Panc1 (cell line): ENCODE measurements at regions not wholly inside any gene's neighbourhood (a gene's known extent, or its start where the extent isn't known, plus 50 kb on each side); places are given as distances from the start of the nearest gene placed in this dataset.

Experiments
- ATAC-seq: fragments of 200-7000 bp; cut with Tn5 transposase; 2 replicates; pipeline ENCODE4 v1.9.1; 2020; ENCODE audit warnings: mild to moderate bottlenecking, moderate library complexity
- BruUV-seq: library from RNA; stranded (reverse); fragments of 400-500 nt; replicated peaks from 2 replicates; lab custom pipeline; 2021; lab: Mats Ljungman, UMichigan
- CTCF ChIA-PET: fragments of 300-600 bp; sonication (Branson Sonifier 250); formaldehyde crosslinking; loops from one replicate; lab custom pipeline; 2022; ENCODE audit warnings: antibody characterized with exemption; lab: Charles Lee
- POLR2A ChIA-PET: fragments of 300-600 bp; sonication (Branson Sonifier 250); formaldehyde crosslinking; loops from one replicate; lab custom pipeline; 2022; ENCODE audit warnings: antibody characterized with exemption; lab: Charles Lee
- DNase-seq: peaks from one replicate; pipeline ENCODE4 v3.0.0-alpha.2; 2010; ENCODE audit warnings: low read depth, low spot score
- H3K27ac ChIP-seq: 2 replicates; pipeline ENCODE4 v1.5.1; 2011; ENCODE audit warnings: mild to moderate bottlenecking, low read length, inconsistent platforms
- H3K27me3 ChIP-seq: fragments of 200-500 bp; sonication (Bioruptor generic); 2 replicates; pipeline ENCODE4 v1.6.0; 2014; ENCODE audit warnings: low read length, inconsistent platforms; ENCODE audit not compliant: control insufficient read depth, insufficient read depth
- H3K36me3 ChIP-seq: fragments of 200-500 bp; sonication (Bioruptor generic); 2 replicates; pipeline ENCODE4 v1.5.1; 2014; ENCODE audit warnings: inconsistent platforms, mild to moderate bottlenecking, low read length, moderate library complexity; ENCODE audit not compliant: control insufficient read depth, insufficient read depth
- H3K4me1 ChIP-seq: 2 replicates; pipeline ENCODE4 v1.5.1; 2011; ENCODE audit warnings: inconsistent platforms, mild to moderate bottlenecking, low read length, moderate library complexity; ENCODE audit not compliant: control insufficient read depth, insufficient read depth
- H3K4me3 ChIP-seq, 2 experiments: 2 replicates each; pipeline ENCODE4 v1.5.1; 2011 to 2012; ENCODE audit warnings: low read depth in 2 of 2, low read length in 2 of 2, mild to moderate bottlenecking in 2 of 2, inconsistent platforms in 1 of 2, moderate library complexity in 1 of 2
- H3K9me3 ChIP-seq: fragments of 200-500 bp; sonication (Bioruptor generic); 2 replicates; pipeline ENCODE4 v1.5.1; 2014; ENCODE audit warnings: low read depth, mild to moderate bottlenecking, inconsistent platforms, low read length, moderate library complexity; ENCODE audit not compliant: control insufficient read depth, insufficient read depth
- POLR2AphosphoS5 ChIP-seq: IDR thresholded peaks from 2 replicates; pipeline ENCODE4 v1.6.1; 2012; ENCODE audit warnings: mild to moderate bottlenecking, low read depth, low read length, moderate library complexity
- SIN3A ChIP-seq: IDR thresholded peaks from 2 replicates; pipeline ENCODE4 v1.6.1; 2012; ENCODE audit warnings: low read depth, mild to moderate bottlenecking, low read length, moderate library complexity, borderline replicate concordance; ENCODE audit not compliant: insufficient read depth
- TCF7L2 ChIP-seq: IDR thresholded peaks from 2 replicates; pipeline ENCODE4 v1.6.1; 2011; ENCODE audit warnings: mild to moderate bottlenecking, low read depth, low read length, inconsistent platforms
- in situ Hi-C: cut with HindIII; loops from 2 replicates; pipeline ENCODE4 v1.10.0; 2016; ENCODE audit warnings: low sequenced_read_pairs, low pct_unique_long_range_greater_than_20kb
- intact Hi-C: fragments of 100-400 bp; cut with micrococcal nuclease; formaldehyde crosslinking; loops from one replicate; pipeline ENCODE4 v1.10.0; 2022; ENCODE audit not compliant: unreplicated experiment
- TF ChIP-seq, protein P1 (sequence below), 2 experiments: IDR thresholded peaks; 2 replicates each; pipeline ENCODE4 v1.6.1; 2011 to 2012; ENCODE audit warnings: low read depth in 2 of 2, control low read depth in 1 of 2, low read length in 1 of 2, mild to moderate bottlenecking in 1 of 2, moderate library complexity in 1 of 2; ENCODE audit not compliant: insufficient read depth in 1 of 2
- TF ChIP-seq, protein P2 (sequence below): fragments of 450-650 bp; IDR thresholded peaks from 2 replicates; pipeline ENCODE4 v1.5.1; 2017; ENCODE audit warnings: mild to moderate bottlenecking

DNA sequence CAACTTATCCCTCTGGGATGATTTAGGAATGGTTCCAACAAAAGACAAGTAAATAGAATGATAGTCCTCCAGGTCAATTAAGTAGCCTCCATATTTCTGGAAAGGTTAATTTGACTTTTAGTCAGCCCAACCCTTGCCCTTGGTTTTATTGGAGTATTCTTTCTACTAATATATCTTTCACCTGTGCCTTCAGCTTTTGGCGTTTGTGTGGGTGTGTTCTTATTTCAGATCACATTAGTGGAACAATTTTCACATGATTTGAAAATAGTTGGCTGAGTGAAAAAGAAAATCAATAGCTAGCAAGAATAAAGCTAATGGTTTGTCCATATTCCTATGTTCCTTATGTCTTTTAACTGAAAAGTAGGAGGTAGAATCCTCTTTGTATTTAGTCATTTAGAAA is 239.6 kb upstream of the SGK1 start:
- DNase-seq (no peak), ATAC-seq (no peak)
- Histone ChIP-seq H3K4me3 (no peak overlapping the region), H3K4me1 (no peaks in the 10 kb centered on the region), H3K36me3 (no peaks in the 10 kb centered on the region; the same call in 1 of the 2 replicates), H3K9me3 (no peaks in the 10 kb centered on the region; the same call in 1 of the 2 replicates), H3K27me3 (no peaks in the 10 kb centered on the region), H3K27ac (no peak overlapping the region)
- in situ Hi-C loops: no loop called here
- BruUV-seq: no TSS peak
- ChIA-PET CTCF (interaction anchor here (0.5 kb wide), 1 partner anchor 364 kb away, joined by 3 read pairs; no protein-coding TSS in a partner anchor), POLR2A (no interaction called here)
- intact Hi-C loops: no loop called here
- TF ChIP-seq TCF7L2 (no peak), POLR2AphosphoS5 (no peak), SIN3A (no peak)
- TF ChIP-seq, protein P1, sequence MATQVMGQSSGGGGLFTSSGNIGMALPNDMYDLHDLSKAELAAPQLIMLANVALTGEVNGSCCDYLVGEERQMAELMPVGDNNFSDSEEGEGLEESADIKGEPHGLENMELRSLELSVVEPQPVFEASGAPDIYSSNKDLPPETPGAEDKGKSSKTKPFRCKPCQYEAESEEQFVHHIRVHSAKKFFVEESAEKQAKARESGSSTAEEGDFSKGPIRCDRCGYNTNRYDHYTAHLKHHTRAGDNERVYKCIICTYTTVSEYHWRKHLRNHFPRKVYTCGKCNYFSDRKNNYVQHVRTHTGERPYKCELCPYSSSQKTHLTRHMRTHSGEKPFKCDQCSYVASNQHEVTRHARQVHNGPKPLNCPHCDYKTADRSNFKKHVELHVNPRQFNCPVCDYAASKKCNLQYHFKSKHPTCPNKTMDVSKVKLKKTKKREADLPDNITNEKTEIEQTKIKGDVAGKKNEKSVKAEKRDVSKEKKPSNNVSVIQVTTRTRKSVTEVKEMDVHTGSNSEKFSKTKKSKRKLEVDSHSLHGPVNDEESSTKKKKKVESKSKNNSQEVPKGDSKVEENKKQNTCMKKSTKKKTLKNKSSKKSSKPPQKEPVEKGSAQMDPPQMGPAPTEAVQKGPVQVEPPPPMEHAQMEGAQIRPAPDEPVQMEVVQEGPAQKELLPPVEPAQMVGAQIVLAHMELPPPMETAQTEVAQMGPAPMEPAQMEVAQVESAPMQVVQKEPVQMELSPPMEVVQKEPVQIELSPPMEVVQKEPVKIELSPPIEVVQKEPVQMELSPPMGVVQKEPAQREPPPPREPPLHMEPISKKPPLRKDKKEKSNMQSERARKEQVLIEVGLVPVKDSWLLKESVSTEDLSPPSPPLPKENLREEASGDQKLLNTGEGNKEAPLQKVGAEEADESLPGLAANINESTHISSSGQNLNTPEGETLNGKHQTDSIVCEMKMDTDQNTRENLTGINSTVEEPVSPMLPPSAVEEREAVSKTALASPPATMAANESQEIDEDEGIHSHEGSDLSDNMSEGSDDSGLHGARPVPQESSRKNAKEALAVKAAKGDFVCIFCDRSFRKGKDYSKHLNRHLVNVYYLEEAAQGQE (IDR thresholded peaks at IDR 0.05; ENCODE audit: insufficient read depth in 1 of 2, low read depth in 2 of 2, low read length in 1 of 2): no peak
- TF ChIP-seq, protein P2, sequence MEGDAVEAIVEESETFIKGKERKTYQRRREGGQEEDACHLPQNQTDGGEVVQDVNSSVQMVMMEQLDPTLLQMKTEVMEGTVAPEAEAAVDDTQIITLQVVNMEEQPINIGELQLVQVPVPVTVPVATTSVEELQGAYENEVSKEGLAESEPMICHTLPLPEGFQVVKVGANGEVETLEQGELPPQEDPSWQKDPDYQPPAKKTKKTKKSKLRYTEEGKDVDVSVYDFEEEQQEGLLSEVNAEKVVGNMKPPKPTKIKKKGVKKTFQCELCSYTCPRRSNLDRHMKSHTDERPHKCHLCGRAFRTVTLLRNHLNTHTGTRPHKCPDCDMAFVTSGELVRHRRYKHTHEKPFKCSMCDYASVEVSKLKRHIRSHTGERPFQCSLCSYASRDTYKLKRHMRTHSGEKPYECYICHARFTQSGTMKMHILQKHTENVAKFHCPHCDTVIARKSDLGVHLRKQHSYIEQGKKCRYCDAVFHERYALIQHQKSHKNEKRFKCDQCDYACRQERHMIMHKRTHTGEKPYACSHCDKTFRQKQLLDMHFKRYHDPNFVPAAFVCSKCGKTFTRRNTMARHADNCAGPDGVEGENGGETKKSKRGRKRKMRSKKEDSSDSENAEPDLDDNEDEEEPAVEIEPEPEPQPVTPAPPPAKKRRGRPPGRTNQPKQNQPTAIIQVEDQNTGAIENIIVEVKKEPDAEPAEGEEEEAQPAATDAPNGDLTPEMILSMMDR: no peak

DNA sequence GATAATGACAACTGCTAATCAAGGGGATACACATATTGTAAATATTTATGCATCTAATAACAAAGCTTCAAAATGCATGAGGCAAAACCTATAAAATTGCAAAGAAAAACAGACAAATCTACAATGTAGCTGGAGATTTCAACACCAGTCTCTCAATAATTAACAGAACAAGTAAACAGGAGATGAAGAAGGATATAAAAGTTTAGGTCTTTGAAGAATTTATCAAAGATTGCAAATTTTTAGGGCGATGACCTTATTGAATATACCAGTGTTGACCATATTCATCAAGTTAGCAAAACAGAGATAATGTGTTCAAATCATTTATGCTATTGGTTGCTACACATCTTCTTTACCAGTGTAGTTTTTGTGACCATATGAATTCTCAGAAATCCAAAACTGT is 237.8 kb upstream of the SGK1 start:
- Histone ChIP-seq H3K4me3 (no peak overlapping the region), H3K27ac (no peak overlapping the region), H3K27me3 (no peaks in the 10 kb centered on the region), H3K36me3 (no peaks in the 10 kb centered on the region; the same call in 1 of the 2 replicates), H3K9me3 (no peaks in the 10 kb centered on the region; the same call in 1 of the 2 replicates), H3K4me1 (no peaks in the 10 kb centered on the region)
- no TSS peak for BruUV-seq
- no peak for DNase-seq
- in situ Hi-C loops (no loop called here), intact Hi-C loops (no loop called here)
- POLR2A ChIA-PET: no interaction called here
- ATAC-seq: no peak
- no peak for TF ChIP-seq SIN3A
- TF ChIP-seq, protein P2: no peak
- TF ChIP-seq, protein P1 (IDR thresholded peaks at IDR 0.05; ENCODE audit: insufficient read depth in 1 of 2, low read depth in 2 of 2, low read length in 1 of 2): no peak
- TF ChIP-seq TCF7L2: no peak
- no peak for TF ChIP-seq POLR2AphosphoS5
- CTCF ChIA-PET: no interaction called here
